ENCODE measurements at regions not wholly inside any gene's neighbourhood (a gene's known extent, or its start where the extent isn't known, plus 50 kb on each side); places are given as distances from the start of the nearest gene placed in this dataset.

DNA sequence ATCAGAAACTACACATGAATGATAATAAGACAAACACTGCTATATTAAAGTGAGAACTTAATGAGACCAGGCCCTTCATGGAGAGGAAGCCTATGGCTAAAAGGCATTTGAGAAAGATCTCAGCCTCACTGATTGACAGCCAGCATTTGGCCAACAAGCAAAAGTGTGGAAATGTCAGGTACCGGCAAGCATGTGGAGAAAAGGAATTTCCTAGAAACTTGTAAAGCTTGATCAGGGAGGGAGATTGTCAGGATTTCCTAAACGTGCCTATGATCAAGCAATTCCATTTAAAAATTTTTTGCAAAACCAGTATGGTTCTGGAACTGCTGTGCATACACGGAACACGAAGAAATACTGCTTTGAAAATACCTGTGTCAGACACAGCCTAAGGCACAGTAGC is 220.3 kb upstream of the ATP10A start:
- POLR2A ChIA-PET = interaction anchor here (1.1 kb wide), 1 partner anchor 8 kb away, joined by 4 read pairs; no protein-coding TSS in a partner anchor
- no peak for DNase-seq (ENCODE audit: unreplicated experiment)

DNA sequence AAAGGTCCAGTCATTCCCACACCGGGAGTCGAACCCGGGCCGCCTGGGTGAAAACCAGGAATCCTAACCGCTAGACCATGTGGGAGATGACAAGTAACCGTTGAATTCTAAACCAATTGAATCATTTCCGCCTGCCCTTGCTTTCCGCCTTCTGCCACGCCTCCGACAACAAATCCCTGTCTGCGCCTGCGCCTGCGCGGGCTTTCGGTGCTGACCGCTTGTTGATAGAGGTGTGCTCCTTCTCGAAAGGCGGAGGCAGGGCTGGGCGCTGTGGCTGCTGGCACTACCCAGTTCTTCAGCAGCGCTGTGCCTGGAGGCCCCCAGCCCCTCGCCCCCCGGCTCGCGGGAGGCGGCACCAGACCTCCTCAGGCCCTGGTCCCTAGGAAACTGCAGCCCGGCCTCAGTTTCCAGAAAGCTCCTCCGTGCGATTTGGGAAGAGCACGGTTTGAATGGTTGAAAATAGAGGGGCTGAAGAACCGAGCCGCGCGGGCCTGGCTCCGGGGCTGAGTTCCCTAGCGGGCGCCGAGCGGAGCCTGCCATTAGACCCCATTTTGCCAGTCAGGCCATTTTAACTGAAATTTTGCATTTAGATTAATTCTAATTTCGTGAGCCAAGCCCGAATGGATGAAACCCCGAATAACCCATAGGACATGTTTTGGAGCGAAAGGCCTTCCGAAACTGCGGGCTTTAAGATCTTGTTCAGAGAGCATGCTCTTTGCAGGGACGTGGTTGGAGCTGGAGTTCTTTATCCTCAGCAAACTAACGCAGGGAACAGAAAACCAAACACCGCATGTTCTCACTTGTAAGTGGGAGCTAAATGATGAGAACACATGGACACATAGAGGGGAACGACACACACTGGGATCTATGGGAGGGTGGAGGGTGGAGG is 219.3 kb upstream of the ATP10A start:
- DNase-seq (ENCODE audit: unreplicated experiment) = peak; percentile 93

More for the DNA sequence above, 220.3 kb upstream of the ATP10A start:
- H3K36me3 Mint-ChIP-seq (ENCODE audit: insufficient read depth, unreplicated experiment) = peaks cover 14% of the 10 kb centered on the region
- H3K27ac Mint-ChIP-seq (ENCODE audit: low read depth, unreplicated experiment) = peak overlapping the region; percentile 32
- CTCF ChIA-PET = no interaction called here
- BruUV-seq (replicated peaks) = no TSS peak
- TF ChIP-seq, protein P1, sequence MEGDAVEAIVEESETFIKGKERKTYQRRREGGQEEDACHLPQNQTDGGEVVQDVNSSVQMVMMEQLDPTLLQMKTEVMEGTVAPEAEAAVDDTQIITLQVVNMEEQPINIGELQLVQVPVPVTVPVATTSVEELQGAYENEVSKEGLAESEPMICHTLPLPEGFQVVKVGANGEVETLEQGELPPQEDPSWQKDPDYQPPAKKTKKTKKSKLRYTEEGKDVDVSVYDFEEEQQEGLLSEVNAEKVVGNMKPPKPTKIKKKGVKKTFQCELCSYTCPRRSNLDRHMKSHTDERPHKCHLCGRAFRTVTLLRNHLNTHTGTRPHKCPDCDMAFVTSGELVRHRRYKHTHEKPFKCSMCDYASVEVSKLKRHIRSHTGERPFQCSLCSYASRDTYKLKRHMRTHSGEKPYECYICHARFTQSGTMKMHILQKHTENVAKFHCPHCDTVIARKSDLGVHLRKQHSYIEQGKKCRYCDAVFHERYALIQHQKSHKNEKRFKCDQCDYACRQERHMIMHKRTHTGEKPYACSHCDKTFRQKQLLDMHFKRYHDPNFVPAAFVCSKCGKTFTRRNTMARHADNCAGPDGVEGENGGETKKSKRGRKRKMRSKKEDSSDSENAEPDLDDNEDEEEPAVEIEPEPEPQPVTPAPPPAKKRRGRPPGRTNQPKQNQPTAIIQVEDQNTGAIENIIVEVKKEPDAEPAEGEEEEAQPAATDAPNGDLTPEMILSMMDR (IDR thresholded peaks at IDR 0.05; ENCODE audit: unreplicated experiment) = no peak
- H3K4me3 Mint-ChIP-seq (ENCODE audit: unreplicated experiment) = peak overlapping the region; percentile 75
- H3K4me1 Mint-ChIP-seq (ENCODE audit: insufficient read depth, unreplicated experiment) = peaks cover 13% of the 10 kb centered on the region
- H3K9me3 Mint-ChIP-seq (ENCODE audit: unreplicated experiment) = peaks cover 2% of the 10 kb centered on the region
- intact Hi-C loops (cut with micrococcal nuclease) = no loop called here
- H3K27me3 Mint-ChIP-seq (ENCODE audit: insufficient read depth, unreplicated experiment) = no peaks in the 10 kb centered on the region

DNA sequence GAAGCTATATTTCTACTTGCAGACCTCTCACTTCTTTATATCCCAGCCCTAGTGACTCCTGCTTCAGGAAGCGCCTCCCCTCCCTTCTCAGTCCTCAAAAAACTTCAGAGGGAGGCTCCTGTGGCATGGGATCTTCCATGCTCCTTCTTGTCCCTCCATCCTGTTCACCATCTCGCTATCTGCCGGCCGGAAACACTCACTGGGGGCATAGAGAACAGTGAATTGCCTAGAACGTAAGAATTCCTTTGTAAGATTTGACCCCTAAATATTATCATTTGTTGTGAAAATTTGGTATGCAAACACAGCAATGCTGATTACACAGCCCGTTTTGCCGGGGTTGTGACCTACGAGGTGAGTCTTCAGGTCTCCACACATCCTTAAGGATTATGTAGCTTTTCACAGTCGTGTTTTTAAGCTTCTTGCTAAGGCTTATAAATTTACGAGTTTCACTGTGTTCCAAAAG is 218.7 kb upstream of the ATP10A start:
- H3K27me3 Mint-ChIP-seq (ENCODE audit: insufficient read depth, unreplicated experiment) = no peaks in the 10 kb centered on the region
- BruUV-seq (replicated peaks) = TSS peak; percentile 100
- intact Hi-C loops (cut with micrococcal nuclease) = no loop called here
- peaks cover 9% of the 10 kb centered on the region for H3K9me3 Mint-ChIP-seq (ENCODE audit: unreplicated experiment)
- peak overlapping the region; percentile 32 for H3K27ac Mint-ChIP-seq (ENCODE audit: low read depth, unreplicated experiment)
- POLR2A ChIA-PET = no interaction called here
- H3K4me3 Mint-ChIP-seq (ENCODE audit: unreplicated experiment) = peak overlapping the region; percentile 75
- CTCF ChIA-PET = interaction anchor here (0.5 kb wide), 1 partner anchor 12 kb away, joined by 3 read pairs; no protein-coding TSS in a partner anchor
- H3K36me3 Mint-ChIP-seq (ENCODE audit: insufficient read depth, unreplicated experiment) = peaks cover 14% of the 10 kb centered on the region
- TF ChIP-seq, protein P1 (IDR thresholded peaks at IDR 0.05; ENCODE audit: unreplicated experiment) = no peak
- peaks cover 5% of the 10 kb centered on the region for H3K4me1 Mint-ChIP-seq (ENCODE audit: insufficient read depth, unreplicated experiment)
- no peak for DNase-seq (ENCODE audit: unreplicated experiment)

More for the DNA sequence above, 219.3 kb upstream of the ATP10A start:
- Mint-ChIP-seq H3K9me3 (ENCODE audit: unreplicated experiment) (peaks cover 9% of the 10 kb centered on the region), H3K4me3 (ENCODE audit: unreplicated experiment) (peak overlapping the region; percentile 75), H3K27ac (ENCODE audit: low read depth, unreplicated experiment) (peak overlapping the region; percentile 32), H3K36me3 (ENCODE audit: insufficient read depth, unreplicated experiment) (peaks cover 14% of the 10 kb centered on the region), H3K4me1 (ENCODE audit: insufficient read depth, unreplicated experiment) (peaks cover 6% of the 10 kb centered on the region), H3K27me3 (ENCODE audit: insufficient read depth, unreplicated experiment) (no peaks in the 10 kb centered on the region)
- POLR2A ChIA-PET = interaction anchor here (0.7 to 1.1 kb wide), 2 partner anchors 9 to 686 kb away, joined by 3 to 4 read pairs; no protein-coding TSS in a partner anchor
- intact Hi-C loops (cut with micrococcal nuclease) = no loop called here
- CTCF ChIA-PET = no interaction called here
- BruUV-seq (replicated peaks) = no TSS peak
- TF ChIP-seq, protein P1 (IDR thresholded peaks at IDR 0.05; ENCODE audit: unreplicated experiment) = no peak

DNA sequence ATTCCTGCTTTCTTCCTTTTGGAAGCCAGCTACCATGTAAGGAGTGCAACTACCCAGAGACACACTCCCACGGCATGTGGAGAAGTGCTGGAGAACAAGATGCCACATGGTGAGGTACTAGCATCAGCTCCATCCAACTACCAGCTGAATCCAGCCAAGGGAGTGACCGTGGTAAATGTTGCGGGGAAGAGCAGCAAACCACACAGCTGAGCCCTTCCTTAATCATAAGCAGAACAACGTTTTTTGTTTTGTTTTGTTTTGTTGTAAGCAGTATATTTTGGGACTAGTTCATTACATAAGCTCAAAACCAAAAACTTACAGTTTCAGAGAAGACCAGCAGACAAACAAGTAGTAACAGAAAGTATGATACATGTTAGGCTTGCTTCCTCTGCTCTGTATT is 212.6 kb upstream of the ATP10A start:
- Mint-ChIP-seq H3K4me1 (ENCODE audit: insufficient read depth, unreplicated experiment) (no peaks in the 10 kb centered on the region), H3K9me3 (ENCODE audit: unreplicated experiment) (peaks cover 39% of the 10 kb centered on the region), H3K4me3 (ENCODE audit: unreplicated experiment) (no peak overlapping the region), H3K36me3 (ENCODE audit: insufficient read depth, unreplicated experiment) (no peaks in the 10 kb centered on the region), H3K27me3 (ENCODE audit: insufficient read depth, unreplicated experiment) (no peaks in the 10 kb centered on the region), H3K27ac (ENCODE audit: low read depth, unreplicated experiment) (no peak overlapping the region)
- intact Hi-C loops (cut with micrococcal nuclease) = no loop called here
- CTCF ChIA-PET = no interaction called here
- TF ChIP-seq, protein P1 (IDR thresholded peaks at IDR 0.05; ENCODE audit: unreplicated experiment) = no peak
- POLR2A ChIA-PET = no interaction called here
- DNase-seq (ENCODE audit: unreplicated experiment) = no peak
- no TSS peak for BruUV-seq (replicated peaks)

Measured in MCF 10A (cell line).